IPS-20b (cell line): ENCODE measurements at regions not wholly inside any gene's neighbourhood (a gene's known extent, or its start where the extent isn't known, plus 50 kb on each side); places are given as distances from the start of the nearest gene placed in this dataset.
"Not testable (repeated sequence)": the region's sequence is repeated elsewhere in the genome, so short reads cannot be mapped to it uniquely, and the experiment has no call there.

Source experiments
- H3K27ac ChIP-seq: one replicate; pipeline ENCODE4 v1.5.1; 2013; ENCODE audit warnings: low read length
- H3K27me3 ChIP-seq: 2 replicates; pipeline ENCODE4 v1.6.1; 2013; ENCODE audit warnings: mild to moderate bottlenecking, low read length, inconsistent platforms; ENCODE audit not compliant: insufficient read depth
- H3K36me3 ChIP-seq: 2 replicates; pipeline ENCODE4 v1.6.1; 2013; ENCODE audit warnings: low read depth, mild to moderate bottlenecking, inconsistent platforms, low read length, moderate library complexity; ENCODE audit not compliant: insufficient read depth
- H3K4me1 ChIP-seq: 2 replicates; pipeline ENCODE4 v1.6.1; 2013; ENCODE audit warnings: mild to moderate bottlenecking, control low read depth, inconsistent platforms, low read length, moderate library complexity; ENCODE audit not compliant: insufficient read depth
- H3K4me3 ChIP-seq: 2 replicates; pipeline ENCODE4 v1.5.1; 2013; ENCODE audit warnings: mild to moderate bottlenecking, low read length, inconsistent platforms
- H3K9ac ChIP-seq: 2 replicates; pipeline ENCODE4 v1.6.1; 2013; ENCODE audit warnings: low read depth, mild to moderate bottlenecking, inconsistent platforms, low read length, moderate library complexity
- H3K9me3 ChIP-seq: 2 replicates; pipeline ENCODE4 v1.6.1; 2013; ENCODE audit warnings: mild to moderate bottlenecking, low read depth, low read length, inconsistent platforms; ENCODE audit not compliant: insufficient read depth

- H3K4me1 ChIP-seq, H3K9me3 ChIP-seq, H3K9ac ChIP-seq, H3K27me3 ChIP-seq, H3K36me3 ChIP-seq, H3K27ac ChIP-seq, H3K4me3 ChIP-seq: not testable (repeated sequence)
Observed at GRCh38 chr2:87470381-87471380, 277.2 kb upstream of the PLGLB2 start.

DNA sequence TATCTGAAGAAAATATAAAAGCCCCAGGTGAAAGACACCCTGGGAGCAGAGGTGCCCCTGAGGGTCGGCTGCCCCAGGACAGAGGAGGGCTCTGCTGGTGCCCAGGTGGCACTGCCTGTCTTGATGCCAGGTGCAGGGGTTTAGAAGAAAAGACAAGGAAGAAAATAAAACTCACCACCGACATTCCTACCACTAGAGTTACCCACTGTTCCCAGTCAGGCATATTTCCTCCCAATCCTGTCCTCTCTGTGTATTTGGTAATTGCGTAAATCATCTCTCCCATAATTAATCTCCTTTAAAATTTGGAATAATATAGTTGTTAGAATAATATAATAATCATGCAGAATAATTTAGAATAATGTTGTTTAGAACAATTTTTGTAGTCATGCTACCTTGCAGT is 276.4 kb upstream of the PLGLB2 start:
- not testable (repeated sequence) for H3K9me3 ChIP-seq, H3K4me1 ChIP-seq, H3K9ac ChIP-seq, H3K27me3 ChIP-seq, H3K4me3 ChIP-seq, H3K36me3 ChIP-seq, H3K27ac ChIP-seq

DNA sequence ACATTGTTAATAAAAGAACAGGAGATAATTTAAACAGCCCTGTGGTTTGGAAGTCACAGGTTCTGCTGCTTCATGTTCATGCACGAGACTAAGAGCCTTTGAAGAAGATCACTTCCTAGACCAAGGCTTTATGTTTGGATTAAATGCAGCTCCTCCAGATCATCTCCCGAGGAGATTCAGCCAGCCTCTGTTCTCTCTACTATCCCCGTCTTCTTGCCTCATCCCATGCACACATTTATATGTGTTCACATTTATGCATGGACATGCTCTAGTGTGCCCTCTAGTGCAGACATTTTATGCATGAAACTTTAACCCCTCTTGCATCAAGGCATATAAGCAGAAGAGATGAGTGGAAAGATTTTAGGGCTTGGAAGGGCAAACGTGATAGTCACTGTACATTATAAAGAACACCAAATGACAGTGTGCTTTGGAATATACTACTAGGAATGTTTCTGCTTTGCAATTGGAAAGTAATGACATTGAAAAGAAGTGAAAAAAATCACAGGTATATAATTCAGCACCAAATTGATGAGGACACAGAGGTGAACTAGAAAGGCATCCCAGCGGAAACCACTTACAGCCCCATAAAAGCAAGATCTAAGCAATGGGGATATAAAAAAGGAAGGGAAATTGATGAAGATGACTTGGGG is 271.5 kb upstream of the PLGLB2 start:
- not testable (repeated sequence) for H3K4me1 ChIP-seq, H3K27me3 ChIP-seq, H3K9ac ChIP-seq, H3K36me3 ChIP-seq, H3K4me3 ChIP-seq, H3K9me3 ChIP-seq, H3K27ac ChIP-seq

- H3K9me3 ChIP-seq, H3K4me1 ChIP-seq, H3K9ac ChIP-seq, H3K4me3 ChIP-seq, H3K27me3 ChIP-seq, H3K27ac ChIP-seq, H3K36me3 ChIP-seq: not testable (repeated sequence)
Observed at GRCh38 chr2:87476936-87477335, 271.0 kb upstream of the PLGLB2 start.

GRCh38 chr2:87477669-87478428 is 270.0 kb upstream of the PLGLB2 start:
- not testable (repeated sequence) for H3K27me3 ChIP-seq, H3K27ac ChIP-seq, H3K4me3 ChIP-seq

GRCh38 chr2:87478911-87479310 is 269.0 kb upstream of the PLGLB2 start:
- H3K27ac ChIP-seq, H3K27me3 ChIP-seq, H3K4me1 ChIP-seq, H3K9me3 ChIP-seq, H3K4me3 ChIP-seq, H3K36me3 ChIP-seq, H3K9ac ChIP-seq: not testable (repeated sequence)

More at GRCh38 chr2:87477669-87478428, 270.0 kb upstream of the PLGLB2 start:
- not testable (repeated sequence) for H3K4me1 ChIP-seq, H3K9me3 ChIP-seq, H3K36me3 ChIP-seq, H3K9ac ChIP-seq

DNA sequence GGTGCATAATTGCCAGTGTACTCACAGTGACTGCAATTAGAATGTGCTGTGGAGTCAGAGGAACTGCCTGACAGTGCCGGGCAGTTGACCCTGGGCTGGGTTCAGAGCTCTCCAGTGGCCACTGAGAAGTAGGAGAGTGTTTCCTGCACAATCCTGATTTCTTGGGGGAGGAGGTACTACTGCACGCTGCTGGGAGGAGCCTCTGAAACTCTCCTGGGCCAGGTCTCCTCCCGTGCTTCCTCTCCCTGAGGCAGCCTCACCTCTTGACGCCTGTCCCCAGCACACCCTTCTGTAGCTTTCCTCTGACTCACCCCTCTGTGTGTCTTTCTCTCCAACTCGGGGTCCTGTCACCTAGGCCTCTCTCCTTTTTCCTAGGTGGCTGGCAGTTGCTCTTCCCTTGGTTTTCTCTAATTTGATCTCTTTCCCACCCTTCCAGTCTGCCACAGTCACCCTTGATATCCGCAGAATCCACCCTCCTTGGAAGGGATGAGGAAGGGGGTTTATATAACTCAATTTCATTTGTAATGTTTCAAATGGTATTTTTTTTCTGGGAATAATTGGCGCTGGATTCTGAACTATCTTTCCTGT is 264.7 kb upstream of the PLGLB2 start:
- H3K27ac ChIP-seq, H3K9me3 ChIP-seq, H3K9ac ChIP-seq, H3K4me3 ChIP-seq, H3K4me1 ChIP-seq, H3K27me3 ChIP-seq, H3K36me3 ChIP-seq: not testable (repeated sequence)

- not testable (repeated sequence) for H3K4me3 ChIP-seq, H3K27me3 ChIP-seq, H3K9me3 ChIP-seq, H3K9ac ChIP-seq, H3K27ac ChIP-seq, H3K36me3 ChIP-seq, H3K4me1 ChIP-seq
Observed at GRCh38 chr2:87484363-87484762, 263.5 kb upstream of the PLGLB2 start.

DNA sequence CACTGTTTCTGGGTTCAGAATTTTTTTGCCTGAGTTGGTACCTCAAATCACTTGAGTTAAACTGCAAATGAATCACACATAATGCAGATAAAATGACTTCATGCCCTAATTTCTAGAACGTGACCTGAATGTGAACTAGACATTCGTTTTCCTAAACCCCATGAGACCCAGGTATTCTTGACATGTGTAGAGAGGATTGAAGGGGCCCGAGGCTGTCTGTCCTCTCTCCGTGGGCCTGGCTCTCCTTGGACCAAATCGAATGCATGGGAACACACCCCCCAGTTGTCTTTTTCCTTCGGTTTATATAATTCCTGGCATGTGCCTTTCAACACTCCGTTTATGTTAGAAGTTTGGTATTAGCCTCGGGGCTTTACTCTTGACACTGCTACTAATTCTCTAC is 262.4 kb upstream of the PLGLB2 start:
- not testable (repeated sequence) for H3K4me3 ChIP-seq, H3K36me3 ChIP-seq, H3K9me3 ChIP-seq, H3K27me3 ChIP-seq, H3K27ac ChIP-seq, H3K9ac ChIP-seq, H3K4me1 ChIP-seq

DNA sequence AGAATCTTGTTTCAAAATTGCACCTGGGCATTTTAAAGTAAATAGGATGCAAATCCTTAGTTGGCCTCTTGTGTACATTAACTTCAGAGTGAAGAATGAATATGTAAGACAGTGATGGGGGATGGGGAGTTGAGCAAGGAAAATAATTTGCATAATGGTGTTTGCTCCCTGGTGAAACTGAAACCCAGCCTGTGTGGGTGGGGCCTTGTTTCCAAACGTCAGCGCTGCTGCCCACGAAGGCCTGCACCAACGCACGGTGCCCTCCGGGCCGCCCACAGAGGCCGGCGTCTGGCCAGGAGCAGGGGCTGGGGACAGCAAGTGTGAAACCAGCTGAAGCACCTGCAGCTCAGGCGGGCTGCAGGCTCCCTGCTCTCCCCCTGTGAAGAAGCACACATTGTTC is 262.0 kb upstream of the PLGLB2 start:
- not testable (repeated sequence) for H3K4me1 ChIP-seq, H3K27me3 ChIP-seq, H3K9ac ChIP-seq, H3K4me3 ChIP-seq, H3K9me3 ChIP-seq, H3K36me3 ChIP-seq, H3K27ac ChIP-seq

- not testable (repeated sequence) for H3K36me3 ChIP-seq, H3K4me1 ChIP-seq, H3K4me3 ChIP-seq, H3K9ac ChIP-seq, H3K27ac ChIP-seq, H3K27me3 ChIP-seq, H3K9me3 ChIP-seq
Observed at GRCh38 chr2:87486413-87486812, 261.5 kb upstream of the PLGLB2 start.
